ENCODE measurements at regions not wholly inside any gene's neighbourhood (a gene's known extent, or its start where the extent isn't known, plus 50 kb on each side); places are given as distances from the start of the nearest gene placed in this dataset.

DNA sequence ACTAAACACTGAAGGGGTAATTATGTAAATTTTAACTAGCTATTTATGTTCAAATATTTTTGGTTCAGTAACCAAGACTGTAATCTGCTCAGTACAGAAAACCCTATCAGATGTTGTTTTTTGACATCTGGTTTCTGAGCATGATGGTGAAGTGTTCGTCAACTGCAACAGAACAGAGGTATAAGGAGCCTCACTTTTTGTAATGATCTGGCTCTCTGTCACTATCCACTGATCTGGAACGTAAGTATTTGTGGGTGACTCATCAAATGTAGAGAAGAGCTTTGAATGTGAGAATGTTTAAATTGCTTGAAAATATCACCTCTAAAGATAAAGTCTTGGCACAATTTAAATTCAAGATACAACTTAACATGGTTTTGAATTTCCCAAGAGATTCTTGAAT, 213.6 kb upstream of the FAM98A start:
- Histone ChIP-seq H3K4me1 (ENCODE audit: control insufficient read depth, insufficient read depth, low read length) (no peaks in the 10 kb centered on the region), H3K4me3 (ENCODE audit: insufficient read depth, low read depth, low read length) (no peak overlapping the region), H3K9me3 (ENCODE audit: control insufficient read depth, low read length) (no peaks in the 10 kb centered on the region), H3K36me3 (ENCODE audit: control insufficient read depth, insufficient read depth, low read length) (no peaks in the 10 kb centered on the region), H3K27ac (ENCODE audit: insufficient read depth, low read depth, low read length, poor library complexity, severe bottlenecking) (no peak overlapping the region), H3K27me3 (ENCODE audit: control insufficient read depth, insufficient read depth, low read length, poor library complexity, severe bottlenecking) (no peaks in the 10 kb centered on the region)
- WGBS, 2 experiments: 90 to 92% methylated on average over 1 to 2 of the region's 2 CpGs

DNA sequence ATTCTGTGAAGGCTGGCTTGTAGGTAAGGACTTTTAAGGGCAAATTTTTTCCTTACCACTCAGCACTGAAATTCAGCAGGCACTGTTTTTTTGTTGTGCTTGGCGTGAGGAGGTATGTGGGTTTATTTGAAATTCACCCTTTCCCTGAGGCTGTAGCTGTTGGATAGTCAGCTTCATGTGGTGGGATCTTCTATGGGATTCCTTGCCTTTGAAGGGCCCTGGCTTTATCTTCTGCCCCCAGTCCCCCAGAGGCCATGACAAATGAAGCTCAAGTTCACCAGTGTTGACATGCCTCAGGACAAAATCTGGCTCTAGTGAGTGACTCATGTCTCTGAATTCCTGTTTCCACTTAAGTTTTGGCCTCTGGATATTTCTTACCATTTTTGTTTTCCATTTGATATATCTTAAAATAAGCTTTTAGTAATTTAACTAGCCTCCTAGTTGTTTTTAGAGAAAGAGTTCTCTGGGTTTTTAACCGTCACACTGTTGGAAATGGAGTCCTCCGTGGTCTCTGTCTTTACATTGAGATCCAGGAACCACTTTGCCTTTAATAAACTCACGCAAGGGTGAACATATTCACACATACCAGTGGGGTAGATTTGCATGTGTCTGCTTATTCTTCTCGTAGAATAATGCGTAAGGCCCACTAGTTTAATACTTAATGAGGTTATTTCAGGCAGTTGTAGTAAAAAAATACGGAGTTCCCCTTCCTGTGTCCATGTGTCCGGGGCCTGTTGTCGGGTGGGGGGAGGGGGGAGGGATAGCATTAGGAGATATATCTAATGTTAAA, 211.1 kb upstream of the FAM98A start:
- no peak overlapping the region for H3K27ac ChIP-seq (ENCODE audit: insufficient read depth, low read depth, low read length, poor library complexity, severe bottlenecking)

DNA sequence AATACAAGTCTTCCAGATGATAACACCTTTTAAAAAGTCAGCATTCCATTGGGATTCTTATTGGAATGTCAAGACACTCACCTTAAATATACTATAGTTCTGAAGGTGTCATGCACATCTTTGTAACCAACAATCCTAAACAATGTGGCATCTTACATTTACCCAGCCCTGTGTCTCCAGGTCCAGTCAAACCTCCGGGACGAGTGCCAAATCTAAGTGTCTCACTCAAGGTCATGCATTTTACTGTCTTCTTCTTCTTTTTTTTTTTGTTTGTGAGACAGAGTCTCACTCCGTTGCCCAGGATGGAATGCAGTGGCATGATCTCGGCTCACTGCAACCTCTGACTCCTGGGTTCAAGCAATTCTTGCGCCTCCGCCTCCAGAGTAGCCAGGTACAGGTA, 206.9 kb upstream of the FAM98A start:
- H3K4me3 ChIP-seq (ENCODE audit: insufficient read depth, low read depth, low read length): no peak overlapping the region
- no peaks in the 10 kb centered on the region for H3K27me3 ChIP-seq (ENCODE audit: control insufficient read depth, insufficient read depth, low read length, poor library complexity, severe bottlenecking)
- H3K9me3 ChIP-seq (ENCODE audit: control insufficient read depth, low read length): no peaks in the 10 kb centered on the region
- H3K4me1 ChIP-seq (ENCODE audit: control insufficient read depth, insufficient read depth, low read length): no peaks in the 10 kb centered on the region
- H3K36me3 ChIP-seq (ENCODE audit: control insufficient read depth, insufficient read depth, low read length): no peaks in the 10 kb centered on the region
- 91 to 96% methylated on average over 6 of the region's 6 CpGs for WGBS, 2 experiments
- H3K27ac ChIP-seq (ENCODE audit: insufficient read depth, low read depth, low read length, poor library complexity, severe bottlenecking): no peak overlapping the region

More for the DNA sequence above, 211.1 kb upstream of the FAM98A start:
- 94 to 95% methylated on average over 9 of the region's 9 CpGs for WGBS, 2 experiments
- Histone ChIP-seq H3K9me3 (ENCODE audit: control insufficient read depth, low read length) (no peaks in the 10 kb centered on the region), H3K27me3 (ENCODE audit: control insufficient read depth, insufficient read depth, low read length, poor library complexity, severe bottlenecking) (no peaks in the 10 kb centered on the region), H3K4me1 (ENCODE audit: control insufficient read depth, insufficient read depth, low read length) (no peaks in the 10 kb centered on the region), H3K4me3 (ENCODE audit: insufficient read depth, low read depth, low read length) (no peak overlapping the region), H3K36me3 (ENCODE audit: control insufficient read depth, insufficient read depth, low read length) (no peaks in the 10 kb centered on the region)

DNA sequence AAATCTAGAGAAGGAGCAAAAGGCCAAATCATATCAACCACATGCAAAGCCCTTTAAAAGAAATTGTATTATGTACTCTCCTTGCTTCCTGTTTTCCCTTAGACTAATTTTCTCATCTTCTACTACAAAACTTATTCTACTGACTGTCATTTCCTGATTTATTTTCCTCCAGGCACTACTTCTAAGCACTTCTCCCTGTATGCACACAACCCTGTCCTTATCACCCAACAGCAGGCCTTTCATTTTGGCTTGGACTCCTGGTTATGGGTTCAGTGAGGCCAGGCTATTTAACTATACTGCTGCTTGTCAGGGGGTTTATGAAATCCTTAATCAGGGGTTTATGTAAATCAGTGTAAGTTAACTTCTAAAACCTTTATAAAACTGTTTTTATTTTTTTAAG, 205.1 kb upstream of the FAM98A start:
- no peaks in the 10 kb centered on the region for H3K4me1 ChIP-seq (ENCODE audit: control insufficient read depth, insufficient read depth, low read length)
- no peaks in the 10 kb centered on the region for H3K36me3 ChIP-seq (ENCODE audit: control insufficient read depth, insufficient read depth, low read length)
- H3K4me3 ChIP-seq (ENCODE audit: insufficient read depth, low read depth, low read length): no peak overlapping the region
- H3K27me3 ChIP-seq (ENCODE audit: control insufficient read depth, insufficient read depth, low read length, poor library complexity, severe bottlenecking): no peaks in the 10 kb centered on the region
- no peaks in the 10 kb centered on the region for H3K9me3 ChIP-seq (ENCODE audit: control insufficient read depth, low read length)
- no peak overlapping the region for H3K27ac ChIP-seq (ENCODE audit: insufficient read depth, low read depth, low read length, poor library complexity, severe bottlenecking)

DNA sequence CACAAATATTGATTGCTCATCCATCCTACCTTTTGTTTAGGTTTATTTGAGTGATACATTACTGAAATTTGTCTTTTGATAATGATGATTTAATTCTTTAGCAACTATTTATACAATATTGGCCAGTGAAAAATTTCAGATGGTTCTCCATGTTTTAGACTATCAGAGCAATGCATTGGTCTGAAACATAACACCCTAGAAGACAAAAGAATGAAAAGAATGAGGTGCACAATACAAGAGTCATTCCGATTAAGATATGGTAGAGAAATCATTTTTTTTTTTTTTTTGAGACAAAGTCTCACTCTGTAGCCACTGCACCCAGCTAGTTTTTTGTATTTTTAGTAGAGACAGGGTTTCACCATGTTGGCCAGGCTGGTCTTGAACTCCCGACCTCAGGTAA, 197.4 kb upstream of the FAM98A start:
- H3K4me3 ChIP-seq (ENCODE audit: insufficient read depth, low read depth, low read length): no peak overlapping the region
- H3K27ac ChIP-seq (ENCODE audit: insufficient read depth, low read depth, low read length, poor library complexity, severe bottlenecking): no peak overlapping the region
- H3K36me3 ChIP-seq (ENCODE audit: control insufficient read depth, insufficient read depth, low read length): no peaks in the 10 kb centered on the region
- no peaks in the 10 kb centered on the region for H3K9me3 ChIP-seq (ENCODE audit: control insufficient read depth, low read length)
- WGBS, 2 experiments: 83 to 95% methylated on average over 2 of the region's 2 CpGs
- H3K27me3 ChIP-seq (ENCODE audit: control insufficient read depth, insufficient read depth, low read length, poor library complexity, severe bottlenecking): no peaks in the 10 kb centered on the region
- no peaks in the 10 kb centered on the region for H3K4me1 ChIP-seq (ENCODE audit: control insufficient read depth, insufficient read depth, low read length)

DNA sequence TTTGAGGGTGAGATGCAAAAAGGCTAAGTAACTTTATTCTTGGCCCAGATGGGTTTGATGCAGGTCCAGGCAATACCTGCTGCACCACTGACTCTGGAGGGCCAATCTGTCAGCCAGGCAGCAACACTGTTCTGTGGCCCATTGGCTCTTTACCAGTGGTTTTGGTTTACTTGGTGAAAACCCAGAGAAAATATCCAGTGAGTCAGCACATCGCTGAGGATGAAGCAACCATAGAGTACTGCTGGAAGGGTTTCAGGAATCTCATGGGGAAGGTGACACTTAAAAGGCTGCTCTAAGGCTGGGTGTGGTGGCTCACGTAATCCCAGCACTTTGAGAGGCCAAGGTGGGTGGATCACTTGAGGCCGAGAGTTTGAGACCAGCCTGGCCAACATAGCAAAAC, 192.5 kb upstream of the FAM98A start:
- H3K36me3 ChIP-seq (ENCODE audit: control insufficient read depth, insufficient read depth, low read length): no peaks in the 10 kb centered on the region
- no peaks in the 10 kb centered on the region for H3K27me3 ChIP-seq (ENCODE audit: control insufficient read depth, insufficient read depth, low read length, poor library complexity, severe bottlenecking)
- H3K4me3 ChIP-seq (ENCODE audit: insufficient read depth, low read depth, low read length): no peak overlapping the region
- no peaks in the 10 kb centered on the region for H3K9me3 ChIP-seq (ENCODE audit: control insufficient read depth, low read length)
- 83 to 98% methylated on average over 3 of the region's 3 CpGs for WGBS, 2 experiments
- H3K4me1 ChIP-seq (ENCODE audit: control insufficient read depth, insufficient read depth, low read length): no peaks in the 10 kb centered on the region
- H3K27ac ChIP-seq (ENCODE audit: insufficient read depth, low read depth, low read length, poor library complexity, severe bottlenecking): no peak overlapping the region

DNA sequence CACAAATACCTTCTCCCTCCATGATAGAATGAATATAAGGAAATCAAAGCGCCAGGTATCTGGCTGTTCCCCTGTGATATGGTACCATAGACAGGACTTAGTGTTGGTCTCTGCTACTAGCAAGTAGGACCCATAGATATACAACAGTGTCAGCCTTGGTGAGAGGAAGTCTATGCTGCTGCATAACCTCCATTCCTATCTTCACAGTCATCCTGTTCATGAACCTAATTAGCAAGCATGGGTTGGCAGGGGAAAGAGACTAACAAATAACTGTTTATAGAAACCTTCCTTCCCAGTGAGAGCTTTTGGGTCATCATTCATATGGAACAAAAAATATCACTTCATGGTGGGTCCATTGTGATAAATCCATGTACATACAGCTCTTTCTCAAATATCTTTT, 188.9 kb upstream of the FAM98A start:
- WGBS, 2 experiments: 90 to 100% methylated on average over 1 of the region's 1 CpG
- no peaks in the 10 kb centered on the region for H3K4me1 ChIP-seq (ENCODE audit: control insufficient read depth, insufficient read depth, low read length)
- H3K9me3 ChIP-seq (ENCODE audit: control insufficient read depth, low read length): no peaks in the 10 kb centered on the region
- H3K27me3 ChIP-seq (ENCODE audit: control insufficient read depth, insufficient read depth, low read length, poor library complexity, severe bottlenecking): no peaks in the 10 kb centered on the region
- no peak overlapping the region for H3K27ac ChIP-seq (ENCODE audit: insufficient read depth, low read depth, low read length, poor library complexity, severe bottlenecking)
- H3K36me3 ChIP-seq (ENCODE audit: control insufficient read depth, insufficient read depth, low read length): no peaks in the 10 kb centered on the region
- no peak overlapping the region for H3K4me3 ChIP-seq (ENCODE audit: insufficient read depth, low read depth, low read length)

DNA sequence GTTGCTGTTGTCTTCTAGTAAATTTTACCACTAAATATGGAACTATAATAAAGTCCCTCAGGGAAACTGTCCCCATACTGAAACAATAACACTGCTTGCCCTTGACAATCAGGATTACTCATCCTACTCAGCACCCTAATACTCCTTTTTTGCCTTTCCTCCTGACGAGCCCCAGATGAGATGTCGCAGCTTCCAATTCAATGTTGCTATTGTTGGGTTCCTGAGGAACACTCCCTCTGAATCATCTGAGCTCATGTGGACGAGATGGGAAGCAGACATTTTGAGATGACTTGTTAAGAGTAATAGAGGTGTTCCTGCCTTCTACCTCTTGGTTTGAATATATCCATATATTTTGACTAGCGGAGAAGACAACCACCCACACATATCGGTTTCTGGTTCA, 187.8 kb upstream of the FAM98A start:
- Histone ChIP-seq H3K9me3 (ENCODE audit: control insufficient read depth, low read length) (no peaks in the 10 kb centered on the region), H3K4me3 (ENCODE audit: insufficient read depth, low read depth, low read length) (no peak overlapping the region), H3K36me3 (ENCODE audit: control insufficient read depth, insufficient read depth, low read length) (no peaks in the 10 kb centered on the region), H3K4me1 (ENCODE audit: control insufficient read depth, insufficient read depth, low read length) (no peaks in the 10 kb centered on the region), H3K27me3 (ENCODE audit: control insufficient read depth, insufficient read depth, low read length, poor library complexity, severe bottlenecking) (no peaks in the 10 kb centered on the region), H3K27ac (ENCODE audit: insufficient read depth, low read depth, low read length, poor library complexity, severe bottlenecking) (no peak overlapping the region)
- WGBS, 2 experiments: 95 to 97% methylated on average over 5 of the region's 5 CpGs

DNA sequence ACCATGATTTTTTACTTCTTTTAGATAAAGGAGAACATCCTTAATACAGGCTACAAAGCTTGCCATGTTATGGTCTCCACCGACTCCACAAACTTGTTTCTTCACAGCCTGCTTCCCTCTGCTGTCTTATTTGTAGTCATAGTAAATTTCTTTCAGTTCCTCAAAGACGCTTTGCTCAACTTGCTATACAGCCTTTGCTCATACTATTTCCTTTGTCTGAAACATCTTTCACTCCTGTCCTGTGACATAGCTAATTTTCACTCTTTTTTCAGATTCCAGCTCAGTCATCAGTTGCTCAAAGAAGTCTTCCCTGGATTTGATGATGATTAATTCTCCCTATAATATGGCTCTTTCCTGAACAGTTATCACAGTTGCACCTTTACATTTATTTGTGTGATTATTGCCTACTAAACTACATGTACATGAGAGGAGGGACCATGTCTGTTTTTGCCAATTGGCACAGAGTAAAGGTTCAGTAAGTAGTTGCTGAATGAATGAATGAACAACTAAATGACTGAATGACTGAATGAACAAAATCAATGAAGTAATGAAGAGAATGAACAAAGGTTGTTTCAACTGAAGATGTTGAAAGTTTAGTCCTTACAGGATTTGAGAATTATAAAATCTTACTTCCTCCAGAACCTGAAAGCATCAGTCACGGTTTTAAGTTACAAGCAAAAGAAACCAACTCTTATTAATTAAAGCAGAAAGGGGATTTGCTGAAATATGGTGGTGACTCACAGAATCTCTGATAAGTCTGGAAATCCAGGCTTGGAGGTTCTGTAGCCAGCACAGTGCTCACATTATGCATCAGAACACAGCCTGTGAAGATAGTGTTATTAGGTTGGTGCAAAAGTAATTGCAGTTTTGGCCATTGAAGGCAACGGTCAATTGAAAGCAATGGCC, 186.4 kb upstream of the FAM98A start:
- Histone ChIP-seq H3K4me3 (ENCODE audit: insufficient read depth, low read depth, low read length) (no peak overlapping the region), H3K27ac (ENCODE audit: insufficient read depth, low read depth, low read length, poor library complexity, severe bottlenecking) (no peak overlapping the region), H3K27me3 (ENCODE audit: control insufficient read depth, insufficient read depth, low read length, poor library complexity, severe bottlenecking) (no peaks in the 10 kb centered on the region), H3K4me1 (ENCODE audit: control insufficient read depth, insufficient read depth, low read length) (no peaks in the 10 kb centered on the region), H3K36me3 (ENCODE audit: control insufficient read depth, insufficient read depth, low read length) (no peaks in the 10 kb centered on the region), H3K9me3 (ENCODE audit: control insufficient read depth, low read length) (no peaks in the 10 kb centered on the region)
- WGBS, 2 experiments: 84 to 91% methylated on average over 3 to 4 of the region's 4 CpGs

DNA sequence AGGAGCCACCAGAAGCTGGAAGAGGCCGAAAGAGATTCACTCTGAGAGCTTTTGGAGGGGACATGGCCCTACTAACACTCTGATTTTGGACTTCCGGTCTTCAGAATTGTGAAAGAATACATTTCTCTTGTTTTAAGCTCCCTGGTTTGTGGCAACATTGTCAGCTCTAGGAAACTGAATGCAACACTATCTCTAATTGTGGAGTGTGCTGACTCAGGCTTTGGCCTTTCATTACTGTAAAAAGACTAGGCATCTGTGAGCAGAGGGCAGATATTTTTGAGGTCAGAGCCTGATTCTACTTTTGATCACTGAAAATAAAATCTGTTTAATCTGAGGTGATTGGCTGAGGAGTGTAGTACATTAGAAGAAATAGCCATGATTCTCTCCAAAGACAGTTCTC, 185.4 kb upstream of the FAM98A start:
- Histone ChIP-seq H3K9me3 (ENCODE audit: control insufficient read depth, low read length) (no peaks in the 10 kb centered on the region), H3K4me1 (ENCODE audit: control insufficient read depth, insufficient read depth, low read length) (no peaks in the 10 kb centered on the region), H3K27ac (ENCODE audit: insufficient read depth, low read depth, low read length, poor library complexity, severe bottlenecking) (no peak overlapping the region), H3K27me3 (ENCODE audit: control insufficient read depth, insufficient read depth, low read length, poor library complexity, severe bottlenecking) (no peaks in the 10 kb centered on the region), H3K4me3 (ENCODE audit: insufficient read depth, low read depth, low read length) (no peak overlapping the region), H3K36me3 (ENCODE audit: control insufficient read depth, insufficient read depth, low read length) (no peaks in the 10 kb centered on the region)
- WGBS, 2 experiments: 92 to 94% methylated on average over 2 of the region's 2 CpGs

Data from ectodermal cell (in vitro differentiated cells).